Esophagus squamous epithelium (tissue), 4 donors: ENCODE measurements at regions not wholly inside any gene's neighbourhood (a gene's known extent, or its start where the extent isn't known, plus 50 kb on each side); places are given as distances from the start of the nearest gene placed in this dataset.

Source experiments
- POLR2A ChIP-seq, 4 donors: fragments of 450-650 bp; IDR thresholded peaks; one replicate each; pipeline ENCODE4 v1.6.1; 2017; ENCODE audit warnings: antibody characterized with exemption in 4 of 4, mild to moderate bottlenecking in 4 of 4, moderate library complexity in 3 of 4
- TF ChIP-seq, protein P1 (sequence below), 6 experiments: fragments of 450-650 bp in 4 of 6; fragments of 200-600 bp in 2 of 6; sonication (generic) in 2 of 6; IDR thresholded peaks; one replicate each; pipeline ENCODE4 v1.5.1; 2016 to 2019; ENCODE audit warnings: antibody characterized with exemption in 6 of 6, mild to moderate bottlenecking in 4 of 6, moderate library complexity in 4 of 6

DNA sequence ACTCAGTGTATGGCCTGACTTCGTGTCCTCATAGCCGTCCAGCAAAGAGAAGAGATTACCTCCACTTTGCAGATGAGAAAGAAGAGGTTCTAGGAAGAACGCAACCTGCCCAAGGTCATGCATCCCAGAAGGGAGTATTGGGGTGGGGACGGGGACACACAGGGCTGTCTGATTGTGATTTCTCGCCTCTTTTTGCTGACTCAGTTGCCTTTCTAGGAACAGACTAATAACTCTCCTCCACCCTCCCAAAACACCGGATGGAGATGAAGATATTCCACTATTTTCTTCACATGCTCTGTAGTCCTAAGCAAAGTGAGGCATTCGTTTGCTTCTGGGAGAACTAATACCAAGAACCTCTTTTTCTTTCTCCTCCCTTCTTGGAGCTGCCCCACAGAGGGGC, 529.3 kb downstream of the MIAT start:
- TF ChIP-seq, protein P1, sequence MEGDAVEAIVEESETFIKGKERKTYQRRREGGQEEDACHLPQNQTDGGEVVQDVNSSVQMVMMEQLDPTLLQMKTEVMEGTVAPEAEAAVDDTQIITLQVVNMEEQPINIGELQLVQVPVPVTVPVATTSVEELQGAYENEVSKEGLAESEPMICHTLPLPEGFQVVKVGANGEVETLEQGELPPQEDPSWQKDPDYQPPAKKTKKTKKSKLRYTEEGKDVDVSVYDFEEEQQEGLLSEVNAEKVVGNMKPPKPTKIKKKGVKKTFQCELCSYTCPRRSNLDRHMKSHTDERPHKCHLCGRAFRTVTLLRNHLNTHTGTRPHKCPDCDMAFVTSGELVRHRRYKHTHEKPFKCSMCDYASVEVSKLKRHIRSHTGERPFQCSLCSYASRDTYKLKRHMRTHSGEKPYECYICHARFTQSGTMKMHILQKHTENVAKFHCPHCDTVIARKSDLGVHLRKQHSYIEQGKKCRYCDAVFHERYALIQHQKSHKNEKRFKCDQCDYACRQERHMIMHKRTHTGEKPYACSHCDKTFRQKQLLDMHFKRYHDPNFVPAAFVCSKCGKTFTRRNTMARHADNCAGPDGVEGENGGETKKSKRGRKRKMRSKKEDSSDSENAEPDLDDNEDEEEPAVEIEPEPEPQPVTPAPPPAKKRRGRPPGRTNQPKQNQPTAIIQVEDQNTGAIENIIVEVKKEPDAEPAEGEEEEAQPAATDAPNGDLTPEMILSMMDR (IDR thresholded peaks at IDR 0.05) = no peak
- TF ChIP-seq POLR2A (IDR thresholded peaks at IDR 0.05) = no peak
